PFSK-1 (cell line): ENCODE measurements at regions not wholly inside any gene's neighbourhood (a gene's known extent, or its start where the extent isn't known, plus 50 kb on each side); places are given as distances from the start of the nearest gene placed in this dataset.

Source experiments
- FOXP2 ChIP-seq: optimal IDR thresholded peaks from 2 replicates; pipeline ENCODE3; 2011; ENCODE audit warnings: borderline replicate concordance, control low read depth, inconsistent platforms; ENCODE audit not compliant: insufficient read depth; ENCODE audit errors: extremely low read length, extremely low read depth
- POLR2AphosphoS5 ChIP-seq: IDR thresholded peaks from 2 replicates; pipeline ENCODE4 v1.6.1; 2012; ENCODE audit warnings: low read depth, mild to moderate bottlenecking, control low read depth, low read length, moderate library complexity
- SIN3A ChIP-seq: IDR thresholded peaks from 2 replicates; pipeline ENCODE4 v1.6.1; 2012; ENCODE audit warnings: mild to moderate bottlenecking, low read length, moderate library complexity, borderline replicate concordance; ENCODE audit not compliant: insufficient read depth
- TAF1 ChIP-seq: IDR thresholded peaks from 2 replicates; pipeline ENCODE4 v1.6.1; 2012; ENCODE audit warnings: low read length, control low read depth, borderline replicate concordance; ENCODE audit not compliant: insufficient read depth
- TF ChIP-seq, protein P1 (sequence below), 2 experiments: IDR thresholded peaks; 2 replicates each; pipeline versions ENCODE4 v1.6.1 to v1.8.0; 2011 to 2012; ENCODE audit warnings: low read depth in 2 of 2, low read length in 2 of 2, control low read depth in 1 of 2, inconsistent platforms in 1 of 2, mild to moderate bottlenecking in 1 of 2, moderate library complexity in 1 of 2; ENCODE audit not compliant: insufficient read depth in 1 of 2

DNA sequence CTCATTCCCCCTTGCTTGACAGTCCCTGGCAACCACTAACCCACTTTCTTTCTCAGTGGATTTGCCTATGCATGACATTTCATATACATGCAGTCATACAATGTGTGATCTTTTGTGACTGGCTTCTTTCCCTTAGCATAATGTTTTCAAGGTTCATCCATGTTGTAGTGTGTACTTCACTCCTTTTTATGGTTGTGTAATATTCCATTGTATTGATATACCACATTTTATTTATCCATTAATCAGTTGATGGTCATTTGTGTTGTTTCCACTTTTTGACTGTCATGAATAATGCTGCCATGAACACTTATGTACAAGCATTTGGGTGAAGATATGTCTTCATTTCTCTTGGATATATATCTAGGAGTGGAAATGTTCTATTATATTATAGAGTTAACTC is 127.7 kb upstream of the GRIK3 start:
- no peak for TF ChIP-seq FOXP2
- TF ChIP-seq SIN3A, result no peak
- TF ChIP-seq, protein P1, sequence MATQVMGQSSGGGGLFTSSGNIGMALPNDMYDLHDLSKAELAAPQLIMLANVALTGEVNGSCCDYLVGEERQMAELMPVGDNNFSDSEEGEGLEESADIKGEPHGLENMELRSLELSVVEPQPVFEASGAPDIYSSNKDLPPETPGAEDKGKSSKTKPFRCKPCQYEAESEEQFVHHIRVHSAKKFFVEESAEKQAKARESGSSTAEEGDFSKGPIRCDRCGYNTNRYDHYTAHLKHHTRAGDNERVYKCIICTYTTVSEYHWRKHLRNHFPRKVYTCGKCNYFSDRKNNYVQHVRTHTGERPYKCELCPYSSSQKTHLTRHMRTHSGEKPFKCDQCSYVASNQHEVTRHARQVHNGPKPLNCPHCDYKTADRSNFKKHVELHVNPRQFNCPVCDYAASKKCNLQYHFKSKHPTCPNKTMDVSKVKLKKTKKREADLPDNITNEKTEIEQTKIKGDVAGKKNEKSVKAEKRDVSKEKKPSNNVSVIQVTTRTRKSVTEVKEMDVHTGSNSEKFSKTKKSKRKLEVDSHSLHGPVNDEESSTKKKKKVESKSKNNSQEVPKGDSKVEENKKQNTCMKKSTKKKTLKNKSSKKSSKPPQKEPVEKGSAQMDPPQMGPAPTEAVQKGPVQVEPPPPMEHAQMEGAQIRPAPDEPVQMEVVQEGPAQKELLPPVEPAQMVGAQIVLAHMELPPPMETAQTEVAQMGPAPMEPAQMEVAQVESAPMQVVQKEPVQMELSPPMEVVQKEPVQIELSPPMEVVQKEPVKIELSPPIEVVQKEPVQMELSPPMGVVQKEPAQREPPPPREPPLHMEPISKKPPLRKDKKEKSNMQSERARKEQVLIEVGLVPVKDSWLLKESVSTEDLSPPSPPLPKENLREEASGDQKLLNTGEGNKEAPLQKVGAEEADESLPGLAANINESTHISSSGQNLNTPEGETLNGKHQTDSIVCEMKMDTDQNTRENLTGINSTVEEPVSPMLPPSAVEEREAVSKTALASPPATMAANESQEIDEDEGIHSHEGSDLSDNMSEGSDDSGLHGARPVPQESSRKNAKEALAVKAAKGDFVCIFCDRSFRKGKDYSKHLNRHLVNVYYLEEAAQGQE (IDR thresholded peaks at IDR 0.05; ENCODE audit: insufficient read depth in 1 of 2, low read depth in 2 of 2, low read length in 2 of 2), result no peak
- TF ChIP-seq POLR2AphosphoS5, result no peak
- no peak for TF ChIP-seq TAF1

DNA sequence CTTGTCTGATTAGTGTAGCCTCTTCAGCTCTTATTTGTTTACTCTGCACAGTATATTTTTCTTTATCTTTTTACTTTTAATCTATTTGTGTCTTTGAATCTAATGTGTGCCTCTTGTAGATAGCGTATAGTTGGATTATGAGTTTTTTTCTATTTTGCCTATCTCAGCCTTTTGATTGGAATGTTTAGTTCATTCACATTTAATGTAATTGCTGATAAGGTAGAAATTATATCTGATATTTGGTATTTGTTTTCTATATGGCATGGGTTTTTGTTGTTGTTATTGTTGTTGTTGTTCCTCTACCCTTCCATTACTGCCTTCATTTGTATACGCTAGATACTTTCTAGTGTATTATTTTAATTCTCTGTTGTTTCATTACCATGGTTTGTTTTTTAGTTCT is 131.7 kb upstream of the GRIK3 start:
- TF ChIP-seq SIN3A (no peak), POLR2AphosphoS5 (no peak), FOXP2 (no peak), TAF1 (no peak)
- TF ChIP-seq, protein P1 (IDR thresholded peaks at IDR 0.05; ENCODE audit: insufficient read depth in 1 of 2, low read depth in 2 of 2, low read length in 2 of 2), result no peak

DNA sequence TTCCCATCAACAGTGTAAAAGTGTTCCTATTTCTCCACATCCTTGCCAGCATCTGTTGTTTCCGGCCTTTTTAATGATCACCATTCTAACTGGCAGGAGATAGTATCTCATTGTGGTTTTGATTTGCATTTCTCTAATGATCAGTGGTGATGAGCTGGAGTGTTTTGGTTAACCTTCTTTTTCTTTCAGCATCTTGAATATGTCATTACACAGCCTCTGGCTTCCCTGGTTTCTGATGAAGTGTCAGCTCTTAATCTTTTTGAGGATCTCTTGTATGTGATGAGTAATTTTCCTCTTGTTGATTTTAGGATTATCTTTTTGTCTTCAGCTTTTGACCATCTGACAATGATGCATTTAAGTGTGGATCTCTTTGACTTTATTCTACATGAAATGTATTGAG is 133.2 kb upstream of the GRIK3 start:
- TF ChIP-seq, protein P1 (IDR thresholded peaks at IDR 0.05; ENCODE audit: insufficient read depth in 1 of 2, low read depth in 2 of 2, low read length in 2 of 2), result no peak
- TF ChIP-seq FOXP2 (no peak), SIN3A (no peak), TAF1 (no peak), POLR2AphosphoS5 (no peak)

DNA sequence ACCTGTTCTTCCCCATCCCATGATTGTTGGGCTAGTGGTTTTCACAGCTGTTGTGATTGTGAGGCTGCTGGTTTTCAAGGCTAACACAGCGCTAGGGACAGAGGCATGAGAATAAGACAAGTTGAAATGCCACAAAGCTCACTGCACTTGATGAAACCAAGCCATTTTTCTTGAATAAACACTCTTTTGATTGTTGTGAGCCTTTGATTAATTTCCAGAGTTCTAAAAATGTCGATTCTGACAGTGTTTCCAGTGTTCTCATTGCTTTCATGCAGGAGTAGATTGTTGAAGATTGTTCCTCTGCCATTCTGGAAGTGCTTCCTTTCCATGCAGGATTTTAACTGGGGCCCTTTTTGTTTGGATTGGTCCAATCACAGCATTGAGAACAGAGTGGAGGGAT is 134.9 kb upstream of the GRIK3 start:
- TF ChIP-seq, protein P1 (IDR thresholded peaks at IDR 0.05; ENCODE audit: insufficient read depth in 1 of 2, low read depth in 2 of 2, low read length in 2 of 2), result no peak
- TF ChIP-seq POLR2AphosphoS5 (no peak), SIN3A (no peak), TAF1 (no peak), FOXP2 (no peak)

DNA sequence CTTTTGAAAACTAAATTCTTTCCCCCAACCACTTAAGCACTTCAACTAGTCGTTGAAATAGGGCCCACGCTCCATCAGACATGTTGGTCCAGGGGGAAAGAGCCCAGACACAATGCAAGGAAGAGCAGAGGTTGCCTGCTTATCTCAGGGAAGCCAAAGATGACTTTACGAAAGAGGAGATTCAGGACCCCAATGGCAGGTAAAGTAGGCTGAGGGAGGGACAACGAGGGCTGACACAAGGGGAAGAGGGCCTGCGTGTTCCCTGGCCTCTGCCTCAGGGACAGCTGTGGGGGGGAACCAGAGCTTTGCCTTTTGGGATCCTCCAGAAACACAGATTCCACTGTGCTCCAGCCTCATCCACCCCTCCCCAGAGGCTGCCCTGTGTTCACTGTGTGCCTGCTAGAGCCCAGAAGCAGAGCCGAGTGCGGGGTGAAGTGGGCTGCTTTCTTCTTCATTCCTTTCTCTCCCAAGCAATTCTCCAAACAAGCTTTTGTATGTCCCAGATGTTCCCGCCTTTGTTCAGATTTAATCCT is 135.5 kb upstream of the GRIK3 start:
- TF ChIP-seq TAF1 (no peak), FOXP2 (no peak), POLR2AphosphoS5 (no peak), SIN3A (no peak)
- TF ChIP-seq, protein P1 (IDR thresholded peaks at IDR 0.05; ENCODE audit: insufficient read depth in 1 of 2, low read depth in 2 of 2, low read length in 2 of 2), result no peak
